NCI-H748 (cell line): ENCODE measurements at regions not wholly inside any gene's neighbourhood (a gene's known extent, or its start where the extent isn't known, plus 50 kb on each side); places are given as distances from the start of the nearest gene placed in this dataset.
"Not testable (repeated sequence)": the region's sequence is repeated elsewhere in the genome, so short reads cannot be mapped to it uniquely, and the experiment has no call there.

Experiments
- DNase-seq: peaks from one replicate; lab custom pipeline; 2025; ENCODE audit not compliant: unreplicated experiment; lab: John Stamatoyannopoulos, UW

DNA sequence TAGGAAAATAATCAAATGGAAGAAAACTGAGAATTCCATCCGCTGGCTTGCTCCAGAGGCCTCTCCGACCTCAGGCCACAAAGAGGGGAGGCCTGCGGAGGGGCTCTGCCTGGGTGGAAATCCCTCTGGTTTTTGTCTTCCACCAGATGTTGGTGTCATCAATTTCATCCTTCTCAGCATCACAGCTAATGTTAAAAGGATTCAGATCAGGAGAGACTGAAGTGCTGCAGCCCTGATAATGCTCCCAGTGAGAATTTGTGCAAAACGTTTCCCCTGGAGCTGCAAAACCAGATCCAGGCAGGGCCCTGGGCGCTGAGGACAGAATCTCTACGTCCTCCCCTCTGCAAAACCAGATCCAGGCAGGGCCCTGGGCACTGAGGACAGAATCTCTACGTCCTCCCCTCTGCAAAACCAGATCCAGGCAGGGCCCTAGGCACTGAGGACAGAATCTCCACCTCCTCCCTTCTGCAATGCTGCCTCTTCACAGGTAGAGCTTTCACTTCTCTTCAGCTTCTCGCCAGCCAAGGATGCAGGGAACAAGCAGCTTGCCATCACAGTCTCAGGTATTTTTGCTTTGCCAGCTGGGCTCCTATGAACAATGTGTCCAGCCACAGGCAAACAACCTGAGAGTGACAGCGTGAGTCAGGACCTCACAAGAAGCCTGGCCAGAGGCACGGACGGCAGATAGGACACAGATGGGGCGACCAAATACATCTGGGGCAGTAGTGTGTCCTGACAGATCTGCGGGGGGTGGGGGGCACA is 81.2 kb downstream of the TMEM18 start:
- no peak for DNase-seq

GRCh38 chr2:595141-595815 is 81.9 kb downstream of the TMEM18 start:
- no peak for DNase-seq

- no peak for DNase-seq
Observed at GRCh38 chr2:594297-594949, 82.8 kb downstream of the TMEM18 start.

DNA sequence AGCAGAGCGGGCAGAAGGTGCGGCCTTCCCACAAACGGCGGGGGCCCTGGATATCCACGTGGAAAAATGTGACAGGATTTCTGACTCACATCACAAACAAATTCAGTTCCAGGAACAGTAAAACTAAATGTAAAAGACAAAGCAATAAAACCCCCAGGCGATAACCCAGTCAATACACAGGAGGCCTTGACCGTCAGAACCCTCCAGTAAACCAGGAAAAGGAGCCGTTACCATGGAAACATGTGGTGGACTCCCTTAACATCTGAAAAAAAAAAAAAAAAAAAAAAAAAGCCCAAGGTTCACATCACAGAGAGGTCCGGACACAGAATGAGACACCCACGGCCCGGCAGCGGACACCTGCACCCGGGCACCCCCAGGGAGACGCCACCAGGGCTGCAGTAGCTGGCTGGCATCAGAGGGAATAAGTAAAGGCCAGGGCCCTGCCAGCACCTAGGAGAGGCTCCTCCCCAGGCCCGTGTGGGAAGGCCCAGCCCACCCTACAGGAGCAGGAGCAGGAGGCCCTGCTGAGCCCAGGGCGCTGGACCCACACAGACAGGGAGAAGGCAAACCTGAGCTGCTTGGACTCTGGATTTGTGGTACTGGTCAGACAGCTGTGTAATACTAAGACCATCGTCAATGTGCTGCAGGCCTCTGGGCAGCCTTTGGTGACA is 83.7 kb downstream of the TMEM18 start:
- no peak for DNase-seq

GRCh38 chr2:592737-593136 is 84.5 kb downstream of the TMEM18 start:
- no peak for DNase-seq

- peak; percentile 39 for DNase-seq
Observed at GRCh38 chr2:590214-591175, 86.7 kb downstream of the TMEM18 start.

- no peak for DNase-seq
Observed at GRCh38 chr2:589281-590130, 87.7 kb downstream of the TMEM18 start.

DNA sequence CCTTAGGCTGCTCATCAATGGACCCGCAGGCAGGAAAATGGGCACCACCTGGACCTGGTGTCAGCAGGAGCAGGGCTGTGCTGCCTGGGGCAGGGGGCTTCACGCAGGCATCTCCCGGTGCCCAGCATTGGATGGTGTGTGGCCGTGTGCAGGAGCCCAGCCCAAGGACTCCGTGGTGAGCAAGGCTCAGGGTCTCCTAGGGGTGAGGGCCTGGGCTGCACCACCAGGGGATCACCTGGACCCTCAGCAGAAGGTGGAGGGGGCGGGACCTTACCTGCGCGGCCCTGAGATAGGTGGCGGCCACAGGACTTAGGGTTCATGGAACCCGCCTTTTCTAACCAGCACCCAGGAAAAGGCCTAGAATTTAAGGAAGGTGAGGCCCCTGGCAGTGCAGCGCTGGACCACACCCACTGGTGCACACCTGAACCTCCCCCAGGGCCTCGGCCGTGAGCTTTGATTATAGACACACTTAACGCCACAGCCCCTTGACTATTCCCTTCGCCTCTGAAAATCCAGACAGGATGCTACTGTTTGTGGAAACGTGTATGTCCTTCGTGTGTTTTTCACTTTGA is 89.0 kb downstream of the TMEM18 start:
- DNase-seq, result no peak

DNA sequence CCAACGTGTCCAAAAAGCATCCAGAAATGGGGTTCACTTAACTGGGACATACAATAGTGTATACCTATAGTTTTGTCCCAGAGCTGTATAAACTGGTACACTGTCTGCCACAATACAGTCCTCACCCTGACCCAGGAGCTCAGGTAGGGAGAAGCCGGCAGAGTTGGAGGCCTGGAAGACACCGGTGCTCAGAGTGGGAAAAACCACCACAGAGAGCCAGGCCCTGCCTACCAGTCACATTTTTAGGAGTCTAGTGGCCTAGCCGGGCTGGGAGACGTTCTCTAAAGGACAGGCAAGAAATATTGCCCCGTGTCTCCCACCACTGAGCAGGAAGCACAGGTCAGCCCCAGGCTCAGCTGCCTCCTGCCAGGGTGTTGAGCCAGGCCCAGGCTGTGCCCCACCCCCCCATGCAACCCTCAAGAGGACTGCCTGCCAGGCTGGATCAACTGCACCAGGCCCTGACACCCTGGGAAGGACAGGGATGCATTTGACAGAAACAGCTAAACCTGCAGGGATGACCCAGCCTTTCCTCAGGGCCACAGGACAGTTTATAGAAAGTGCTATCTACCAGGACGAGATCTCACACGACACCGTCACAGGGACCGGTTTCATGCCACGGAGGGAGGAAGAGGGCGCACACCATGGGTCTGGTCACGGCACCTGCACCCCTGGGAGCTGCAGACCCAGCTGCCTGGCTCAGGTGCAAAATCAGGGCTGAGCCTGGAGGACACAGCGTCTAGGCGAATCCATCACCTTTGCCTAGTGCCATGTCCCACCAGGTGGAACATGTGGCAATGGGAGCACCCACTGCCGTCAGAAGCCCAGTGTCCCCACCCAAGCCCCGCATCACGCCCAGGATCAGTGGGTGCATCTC is 89.9 kb downstream of the TMEM18 start:
- no peak for DNase-seq

- peak; percentile 59 for DNase-seq
Observed at GRCh38 chr2:586641-587076, 90.5 kb downstream of the TMEM18 start.

DNA sequence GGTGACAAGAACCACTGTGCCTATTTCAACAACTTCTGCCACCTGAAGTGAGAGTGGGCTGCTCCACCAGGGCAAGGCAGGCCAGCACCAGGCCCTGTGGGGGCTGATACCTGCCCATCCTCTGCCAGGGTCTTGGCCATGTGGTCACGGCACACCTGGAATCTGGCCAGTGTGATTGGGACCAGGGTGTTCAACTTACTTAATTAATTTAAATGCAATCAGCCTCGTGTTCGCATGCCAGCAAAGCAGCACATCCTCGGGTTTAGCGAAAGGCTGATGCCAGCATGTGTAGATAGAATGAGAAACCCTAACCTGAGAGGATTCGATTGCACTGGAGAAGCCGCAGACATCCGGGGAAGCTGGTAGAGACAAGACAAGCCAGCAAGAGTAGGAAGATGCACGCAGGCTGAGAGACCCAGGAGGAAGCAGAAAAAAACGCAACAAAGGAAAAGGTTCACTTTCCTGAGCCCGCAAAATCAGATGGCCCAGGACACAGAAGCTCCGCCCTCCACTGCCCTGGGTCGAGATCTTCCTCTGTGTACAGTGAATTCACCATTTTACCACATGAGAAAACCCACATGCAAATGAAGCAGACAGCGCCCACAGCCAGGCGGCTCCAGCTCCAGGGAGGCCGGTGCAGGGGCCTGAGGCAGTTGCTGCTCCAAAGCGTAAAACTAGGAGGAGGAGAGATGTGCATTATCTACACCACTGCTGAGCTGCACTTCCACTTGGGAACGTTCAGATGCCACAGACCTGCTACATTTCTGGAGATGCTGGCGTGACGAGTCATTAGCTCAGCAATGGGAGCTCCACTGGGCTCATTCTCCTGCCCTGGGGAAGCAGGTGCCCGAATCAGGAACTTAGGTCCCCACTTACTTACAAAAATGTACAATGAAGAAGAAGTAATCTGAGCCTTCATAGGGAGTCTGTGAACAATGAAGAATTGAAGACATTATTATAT is 92.1 kb downstream of the TMEM18 start:
- DNase-seq, result no peak

- no peak for DNase-seq
Observed at GRCh38 chr2:583666-584065, 93.5 kb downstream of the TMEM18 start.

GRCh38 chr2:582792-583528 is 94.2 kb downstream of the TMEM18 start:
- DNase-seq, result no peak

GRCh38 chr2:582289-582688 is 94.9 kb downstream of the TMEM18 start:
- not testable (repeated sequence) for DNase-seq

DNA sequence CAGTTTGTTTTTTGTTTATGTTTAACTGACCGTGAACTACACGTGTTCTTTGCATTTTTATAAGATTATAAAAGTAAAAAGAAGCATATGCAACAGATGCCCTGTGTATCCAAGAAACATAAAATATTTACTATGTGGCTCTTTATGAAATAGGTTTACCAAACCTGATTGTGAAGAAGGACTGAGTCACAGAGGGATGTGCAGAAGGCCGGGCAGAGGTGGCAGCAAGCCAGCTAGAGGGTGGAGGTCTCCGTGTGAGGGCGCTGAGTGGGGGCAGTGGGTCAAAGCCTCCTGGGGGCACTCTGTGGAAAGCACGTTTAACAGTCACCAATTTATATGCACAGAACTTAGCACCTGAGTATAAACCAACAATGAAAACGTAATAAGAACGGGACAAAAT is 97.2 kb downstream of the TMEM18 start:
- peak; percentile 64 for DNase-seq

- DNase-seq, result peak; percentile 81
Observed at GRCh38 chr2:579351-579886, 97.8 kb downstream of the TMEM18 start.
